ENCODE measurements at regions not wholly inside any gene's neighbourhood (a gene's known extent, or its start where the extent isn't known, plus 50 kb on each side); places are given as distances from the start of the nearest gene placed in this dataset.

GRCh38 chr5:147036691-147037245, 158.2 kb upstream of the PPP2R2B start:
- DNase-seq, result no peak

- peak in 7 of 56 donors; percentile 3 to 48 (median 26) for DNase-seq
Observed at GRCh38 chr5:147037515-147038205, 159.1 kb upstream of the PPP2R2B start.

GRCh38 chr5:147040856-147041255, 162.3 kb upstream of the PPP2R2B start:
- DNase-seq, result no peak

GRCh38 chr5:147044572-147045273, 166.2 kb upstream of the PPP2R2B start:
- no peak for DNase-seq

- no peak for DNase-seq
Observed at GRCh38 chr5:147045290-147045689, 166.7 kb upstream of the PPP2R2B start.

- DNase-seq, result no peak
Observed at GRCh38 chr5:147046281-147046680, 167.7 kb upstream of the PPP2R2B start.

- no peak for DNase-seq
Observed at GRCh38 chr5:147046894-147047293, 168.3 kb upstream of the PPP2R2B start.

GRCh38 chr5:147049764-147050163, 171.2 kb upstream of the PPP2R2B start:
- no peak for DNase-seq

GRCh38 chr5:147050172-147050571, 171.6 kb upstream of the PPP2R2B start:
- DNase-seq, result no peak

GRCh38 chr5:147051193-147051592, 172.6 kb upstream of the PPP2R2B start:
- no peak for DNase-seq

GRCh38 chr5:147052519-147052918, 174.0 kb upstream of the PPP2R2B start:
- no peak for DNase-seq

GRCh38 chr5:147055089-147055826, 176.7 kb upstream of the PPP2R2B start:
- no peak for DNase-seq

- peak in 24 of 56 donors; percentile 4 to 46 (median 18) for DNase-seq
Observed at GRCh38 chr5:147055850-147056566, 177.5 kb upstream of the PPP2R2B start.

GRCh38 chr5:147057051-147057450, 177.8 kb upstream of the STK32A start:
- DNase-seq, result no peak

GRCh38 chr5:147061431-147061830, 173.4 kb upstream of the STK32A start:
- no peak for DNase-seq

GRCh38 chr5:147062427-147062826, 172.4 kb upstream of the STK32A start:
- DNase-seq, result no peak

- DNase-seq, result no peak
Observed at GRCh38 chr5:147063943-147064342, 170.9 kb upstream of the STK32A start.

- no peak for DNase-seq
Observed at GRCh38 chr5:147065071-147065470, 169.8 kb upstream of the STK32A start.

GRCh38 chr5:147068998-147069397, 165.8 kb upstream of the STK32A start:
- no peak for DNase-seq

GRCh38 chr5:147072622-147073021, 162.2 kb upstream of the STK32A start:
- DNase-seq, result peak in 5 of 56 donors; percentile 13 to 18 (median 15)

- DNase-seq, result no peak
Observed at GRCh38 chr5:147073098-147073497, 161.7 kb upstream of the STK32A start.
